Bronchial epithelial cell (primary cell): ENCODE measurements at regions not wholly inside any gene's neighbourhood (a gene's known extent, or its start where the extent isn't known, plus 50 kb on each side); places are given as distances from the start of the nearest gene placed in this dataset.

Source experiments
- DNase-seq: peaks from one replicate; pipeline ENCODE4 v3.0.0-alpha.2; 2010; ENCODE audit warnings: low read depth
- FAIRE-seq: peaks from 2 replicates; lab custom pipeline; 2011; peaks lifted over from hg19 to GRCh38; lab: Jason Lieb, UNC
- H3K27me3 ChIP-seq: 2 replicates; pipeline ENCODE4 v1.5.1; 2011; ENCODE audit warnings: low read length; ENCODE audit not compliant: control insufficient read depth, insufficient read depth
- H3K36me3 ChIP-seq: 2 replicates; pipeline ENCODE4 v1.5.1; 2011; ENCODE audit warnings: low read length; ENCODE audit not compliant: control insufficient read depth, insufficient read depth
- H3K4me3 ChIP-seq: 2 replicates; pipeline ENCODE4 v1.5.1; 2011; ENCODE audit warnings: mild to moderate bottlenecking, low read depth, low read length, control low read depth
- CTCF ChIP-seq: IDR thresholded peaks from 2 replicates; pipeline ENCODE4 v1.5.1; 2011; ENCODE audit warnings: mild to moderate bottlenecking, moderate library complexity, low read length, control low read depth, inconsistent platforms; ENCODE audit not compliant: insufficient read depth, severe bottlenecking

- H3K27me3 ChIP-seq, result no peaks in the 10 kb centered on the region
Measured at GRCh38 chr13:93017493-93018112, 209.0 kb upstream of the GPC6 start.

GRCh38 chr13:93023929-93024328 is 202.7 kb upstream of the GPC6 start:
- Histone ChIP-seq H3K4me3 (no peak overlapping the region), H3K36me3 (no peaks in the 10 kb centered on the region), H3K27me3 (no peaks in the 10 kb centered on the region)
- no peak for FAIRE-seq
- no peak for DNase-seq
- TF ChIP-seq CTCF, result no peak

More at GRCh38 chr13:93017493-93018112, 209.0 kb upstream of the GPC6 start:
- TF ChIP-seq CTCF, result no peak
- Histone ChIP-seq H3K4me3 (no peak overlapping the region), H3K36me3 (no peaks in the 10 kb centered on the region)
- FAIRE-seq (no peak), DNase-seq (no peak)

- FAIRE-seq (no peak), DNase-seq (no peak)
- Histone ChIP-seq H3K27me3 (no peaks in the 10 kb centered on the region), H3K36me3 (no peaks in the 10 kb centered on the region), H3K4me3 (no peak overlapping the region)
- TF ChIP-seq CTCF, result no peak
Measured at GRCh38 chr13:93025984-93026383, 200.6 kb upstream of the GPC6 start.

GRCh38 chr13:93029536-93029935 is 197.1 kb upstream of the GPC6 start:
- no peak for TF ChIP-seq CTCF
- Histone ChIP-seq H3K27me3 (no peaks in the 10 kb centered on the region), H3K36me3 (no peaks in the 10 kb centered on the region), H3K4me3 (no peak overlapping the region)
- FAIRE-seq (no peak), DNase-seq (no peak)

- TF ChIP-seq CTCF, result no peak
- no peak for FAIRE-seq
Measured at GRCh38 chr13:93036380-93036779, 190.2 kb upstream of the GPC6 start.

GRCh38 chr13:93037780-93038179 is 188.8 kb upstream of the GPC6 start:
- FAIRE-seq, result no peak
- TF ChIP-seq CTCF, result no peak

More at GRCh38 chr13:93036380-93036779, 190.2 kb upstream of the GPC6 start:
- H3K27me3 ChIP-seq, result no peaks in the 10 kb centered on the region
- H3K4me3 ChIP-seq, result no peak overlapping the region
- no peak for DNase-seq
- no peaks in the 10 kb centered on the region for H3K36me3 ChIP-seq

More at GRCh38 chr13:93037780-93038179, 188.8 kb upstream of the GPC6 start:
- Histone ChIP-seq H3K36me3 (no peaks in the 10 kb centered on the region), H3K27me3 (no peaks in the 10 kb centered on the region), H3K4me3 (no peak overlapping the region)
- DNase-seq, result no peak
